ENCODE measurements at regions not wholly inside any gene's neighbourhood (a gene's known extent, or its start where the extent isn't known, plus 50 kb on each side); places are given as distances from the start of the nearest gene placed in this dataset.
"Not testable (repeated sequence)": the region's sequence is repeated elsewhere in the genome, so short reads cannot be mapped to it uniquely, and the experiment has no call there.

- not testable (repeated sequence) for DNase-seq
Observed at GRCh38 chr2:87592974-87593373, 154.9 kb upstream of the PLGLB2 start.

GRCh38 chr2:87593784-87594610 is 153.9 kb upstream of the PLGLB2 start:
- DNase-seq, result peak; percentile 28

GRCh38 chr2:87594611-87594992 is 153.3 kb upstream of the PLGLB2 start:
- DNase-seq, result not testable (repeated sequence)

GRCh38 chr2:87595017-87595416 is 152.9 kb upstream of the PLGLB2 start:
- not testable (repeated sequence) for DNase-seq

DNA sequence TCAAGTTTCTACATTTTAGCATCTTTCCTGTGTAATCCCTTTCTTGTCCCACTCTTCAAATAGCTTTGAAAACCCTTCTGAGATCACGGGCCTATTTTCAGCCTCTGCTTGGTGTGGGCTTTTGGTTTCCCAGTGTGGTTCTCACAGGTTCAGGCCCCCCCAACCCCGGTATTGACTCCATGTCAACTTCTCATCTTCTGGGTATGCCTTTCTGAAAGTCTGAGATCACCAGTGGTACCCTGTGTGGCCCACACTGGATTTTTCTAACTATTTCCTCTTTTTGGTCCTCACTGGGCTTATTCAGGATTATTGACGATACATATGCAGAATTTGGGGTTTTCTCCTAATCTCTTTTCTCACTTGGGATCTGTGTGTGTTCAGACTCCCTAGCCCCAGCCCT is 146.9 kb upstream of the PLGLB2 start:
- not testable (repeated sequence) for DNase-seq

DNA sequence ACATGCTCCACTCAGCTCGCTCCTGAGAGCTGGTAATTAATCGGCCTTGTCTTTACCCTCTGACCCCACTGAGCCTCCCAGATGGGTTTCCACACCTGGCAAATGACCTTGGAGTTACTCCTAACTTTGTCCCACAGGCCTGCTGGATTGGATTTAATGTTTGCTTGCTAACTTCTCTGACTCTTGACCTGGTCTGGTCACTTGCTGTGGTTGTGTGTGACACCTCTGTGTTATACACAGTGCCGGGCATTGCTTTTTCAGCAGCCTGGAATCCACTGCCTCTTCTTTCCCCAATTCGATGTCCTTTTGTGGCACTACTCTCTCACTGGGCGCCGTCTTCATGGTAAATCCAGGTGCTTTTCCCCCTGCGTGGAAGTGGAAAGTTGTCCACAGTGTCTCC is 145.8 kb upstream of the PLGLB2 start:
- not testable (repeated sequence) for DNase-seq

- not testable (repeated sequence) for DNase-seq
Observed at GRCh38 chr2:87602728-87603127, 145.2 kb upstream of the PLGLB2 start.

DNA sequence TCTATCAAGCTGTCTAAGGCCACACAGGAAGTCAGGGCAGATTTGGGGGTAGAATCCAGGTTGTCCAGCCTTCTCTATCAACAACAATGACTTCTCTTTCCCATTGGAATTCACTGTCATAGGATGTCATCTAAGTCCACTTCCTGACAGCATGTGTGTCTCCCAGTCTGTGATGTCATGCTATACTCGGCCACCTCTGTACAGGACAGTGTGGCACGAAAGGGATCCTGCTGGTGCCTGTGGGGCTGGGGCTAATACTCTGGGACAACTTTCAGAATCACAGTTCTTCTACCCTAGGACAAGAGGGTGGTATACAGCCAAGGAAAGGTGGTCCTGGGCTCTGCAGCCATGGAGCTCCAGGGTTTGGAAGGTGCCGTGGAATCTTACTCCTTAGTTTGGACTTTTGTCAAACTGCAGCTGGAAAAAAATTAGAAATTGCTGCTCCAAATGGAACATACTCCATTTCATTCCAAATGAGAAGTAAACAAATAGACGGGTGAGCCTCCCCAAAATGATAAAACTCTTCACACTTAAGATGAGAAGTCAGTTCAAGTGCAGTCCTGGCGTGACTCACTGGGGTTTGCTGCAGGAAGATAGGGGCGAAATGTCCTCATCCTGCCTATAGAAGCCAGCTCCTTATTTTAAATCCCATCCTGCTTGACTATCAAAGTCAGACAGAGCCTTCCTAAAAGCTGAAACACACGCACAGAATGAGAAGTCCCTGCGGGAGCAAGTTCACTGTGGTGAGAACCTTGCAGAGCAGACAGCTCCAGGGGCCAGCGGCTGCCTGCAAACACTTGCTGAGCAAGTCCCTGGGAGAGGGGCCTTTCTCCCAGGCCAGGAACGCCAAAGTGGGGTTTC is 144.2 kb upstream of the PLGLB2 start:
- peak; percentile 23 for DNase-seq

GRCh38 chr2:87604279-87604818 is 143.5 kb upstream of the PLGLB2 start:
- DNase-seq, result peak; percentile 11

DNA sequence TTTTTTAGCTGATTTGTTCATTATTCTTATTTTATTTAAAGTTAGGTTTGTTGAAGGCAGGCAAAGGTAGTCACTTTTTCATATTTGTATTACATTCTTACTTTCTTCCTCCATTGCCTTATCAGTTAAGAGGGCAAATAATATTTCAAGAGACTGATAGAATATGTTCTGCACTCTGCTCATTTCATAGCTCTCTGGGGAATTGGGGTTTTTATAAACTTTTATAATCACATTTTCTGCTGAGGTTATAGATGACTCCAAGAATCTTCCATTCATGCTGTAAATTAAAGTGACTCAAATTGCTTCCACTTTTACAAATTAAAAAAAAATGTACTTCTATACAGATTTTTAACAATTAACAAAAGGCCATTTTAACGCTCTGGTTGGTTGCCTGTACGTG is 142.9 kb upstream of the PLGLB2 start:
- DNase-seq, result peak; percentile 46

DNA sequence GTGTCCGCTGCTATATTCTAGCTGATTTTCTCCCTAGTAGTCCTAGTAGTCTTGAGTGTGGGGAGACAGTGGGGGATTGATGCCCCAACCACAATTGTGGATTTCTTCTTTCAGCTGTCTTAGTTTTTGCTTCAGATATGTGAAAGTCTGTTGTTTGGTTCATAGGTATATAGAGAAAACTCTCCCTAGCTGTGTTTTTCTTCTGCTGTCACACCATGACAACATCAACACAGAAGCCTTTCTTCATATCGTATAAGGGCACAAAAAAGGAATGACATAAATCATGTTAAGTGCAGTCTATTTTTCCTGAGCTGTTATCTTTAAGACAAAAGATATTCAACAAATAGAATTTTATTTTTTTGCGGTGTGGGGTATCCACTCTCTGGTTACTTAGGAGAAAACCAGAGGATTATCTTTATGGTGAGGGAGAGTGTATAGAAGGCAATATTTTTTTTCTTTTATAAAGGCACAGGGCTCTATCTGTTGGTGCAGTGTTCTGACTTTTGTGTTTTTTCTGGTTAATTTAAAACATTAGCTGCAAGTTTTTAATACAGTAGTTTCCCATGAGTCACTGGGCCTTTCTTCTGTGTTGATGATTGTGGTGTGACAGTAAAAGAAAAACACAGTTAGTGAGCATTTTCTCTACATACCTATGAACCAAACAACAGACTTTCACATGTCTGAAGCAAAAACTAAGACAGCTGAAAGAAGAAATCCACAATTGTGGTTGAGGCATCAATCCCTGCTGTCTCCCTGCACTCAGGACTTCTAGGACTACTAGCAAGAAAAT is 139.3 kb upstream of the PLGLB2 start:
- DNase-seq, result not testable (repeated sequence)

GRCh38 chr2:87610974-87611373 is 136.9 kb upstream of the PLGLB2 start:
- not testable (repeated sequence) for DNase-seq

DNA sequence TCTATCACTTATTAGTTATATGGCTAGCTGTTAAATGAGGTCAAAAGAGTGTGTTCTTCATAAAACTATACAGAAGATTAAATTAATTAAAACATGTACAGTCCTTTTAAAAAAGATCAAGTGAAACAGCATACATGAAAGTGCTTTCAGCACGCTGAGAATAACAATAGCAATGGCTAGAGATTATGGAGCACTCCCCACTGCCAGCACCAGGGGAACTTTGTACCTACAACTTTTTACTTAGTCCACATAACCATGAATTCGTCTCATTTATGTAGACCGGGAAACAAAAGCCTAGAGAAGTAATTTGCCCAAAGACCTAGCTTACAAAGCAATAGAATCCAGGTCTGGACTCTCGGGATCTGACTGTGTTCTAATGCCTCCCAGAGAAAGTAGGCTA is 136.5 kb upstream of the PLGLB2 start:
- DNase-seq, result not testable (repeated sequence)

- not testable (repeated sequence) for DNase-seq
Observed at GRCh38 chr2:87611956-87612355, 135.9 kb upstream of the PLGLB2 start.

DNA sequence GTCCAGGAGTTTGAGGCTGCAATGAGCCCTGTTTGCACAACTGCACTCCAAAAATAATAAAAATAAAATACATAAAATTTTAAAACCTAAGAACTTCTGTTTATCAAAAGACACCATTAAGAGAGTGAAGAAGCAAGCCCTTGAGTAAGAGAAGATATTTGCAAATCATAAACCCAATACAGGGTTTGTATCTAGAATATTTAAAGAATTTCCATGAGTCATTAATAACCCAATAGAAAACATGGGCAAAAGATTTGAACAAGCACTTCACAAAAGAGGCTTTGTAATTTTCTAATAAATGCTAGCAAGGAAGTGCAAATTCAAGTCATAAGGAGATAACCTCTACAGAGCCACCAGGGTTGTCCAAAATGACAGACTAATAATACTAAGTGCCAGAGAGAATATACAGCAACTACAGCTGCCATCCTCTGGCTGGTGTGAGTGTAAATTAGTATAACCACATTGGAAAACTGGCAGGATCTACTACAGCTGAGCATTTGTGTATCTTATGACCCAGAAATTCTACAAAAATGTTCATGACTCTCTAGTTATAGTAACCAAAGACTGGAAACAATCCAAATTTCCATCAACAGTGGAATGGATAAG is 133.0 kb upstream of the PLGLB2 start:
- not testable (repeated sequence) for DNase-seq

DNA sequence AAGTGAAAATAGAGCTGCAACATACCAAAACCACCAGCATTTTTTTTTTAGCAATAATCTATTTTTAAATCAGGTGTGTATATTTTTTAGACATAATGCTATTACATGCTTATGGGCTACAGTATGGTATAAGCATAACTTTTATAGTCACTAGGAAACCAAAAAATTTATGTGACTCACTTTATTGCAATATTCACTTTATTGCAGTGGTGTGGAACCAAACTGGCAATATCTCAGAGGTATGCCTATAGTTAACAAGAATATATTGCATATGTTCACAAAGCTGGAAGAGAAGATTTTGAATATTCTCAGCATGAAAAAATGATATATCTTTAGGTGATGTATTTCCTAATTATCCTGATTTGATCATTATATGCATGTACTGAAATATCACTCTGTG is 128.8 kb upstream of the PLGLB2 start:
- DNase-seq, result not testable (repeated sequence)

DNA sequence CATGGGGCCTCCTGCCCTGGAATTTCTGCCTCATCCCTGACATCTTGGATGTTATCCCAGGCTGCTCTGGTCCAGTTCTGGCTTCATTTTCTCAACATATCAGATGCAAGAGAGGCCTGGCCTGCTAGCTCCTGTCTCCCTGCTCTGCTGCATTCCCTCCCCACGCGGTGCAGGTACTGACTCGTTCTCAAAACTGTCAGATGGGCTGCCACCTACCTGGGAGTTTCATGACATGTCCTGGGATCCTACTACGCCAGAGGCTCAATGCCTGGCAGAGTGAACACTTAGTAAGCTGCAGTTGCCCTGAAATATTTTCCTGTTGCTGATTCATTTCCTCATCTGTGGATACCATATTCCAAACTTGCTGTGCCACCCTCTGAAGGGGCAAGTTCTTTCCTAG is 126.7 kb upstream of the PLGLB2 start:
- not testable (repeated sequence) for DNase-seq

DNA sequence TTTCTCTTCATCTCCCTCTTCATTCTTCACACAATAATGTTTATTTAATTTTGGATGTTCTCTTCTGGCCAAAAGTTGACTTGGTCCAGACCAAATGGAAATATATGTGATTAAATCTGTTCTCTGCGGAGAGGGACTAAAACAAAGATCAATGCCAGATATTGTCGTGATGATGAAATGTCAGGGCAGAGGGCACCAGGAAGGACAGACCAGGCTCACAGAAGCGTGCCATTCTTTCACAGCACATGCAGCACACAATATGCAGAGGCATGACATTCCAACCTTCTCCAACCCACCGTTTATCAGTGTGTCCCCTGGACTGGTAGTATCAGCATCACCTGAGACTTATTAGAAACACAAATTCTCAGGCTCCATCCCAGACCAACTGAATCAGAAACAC is 125.2 kb upstream of the PLGLB2 start:
- not testable (repeated sequence) for DNase-seq

DNA sequence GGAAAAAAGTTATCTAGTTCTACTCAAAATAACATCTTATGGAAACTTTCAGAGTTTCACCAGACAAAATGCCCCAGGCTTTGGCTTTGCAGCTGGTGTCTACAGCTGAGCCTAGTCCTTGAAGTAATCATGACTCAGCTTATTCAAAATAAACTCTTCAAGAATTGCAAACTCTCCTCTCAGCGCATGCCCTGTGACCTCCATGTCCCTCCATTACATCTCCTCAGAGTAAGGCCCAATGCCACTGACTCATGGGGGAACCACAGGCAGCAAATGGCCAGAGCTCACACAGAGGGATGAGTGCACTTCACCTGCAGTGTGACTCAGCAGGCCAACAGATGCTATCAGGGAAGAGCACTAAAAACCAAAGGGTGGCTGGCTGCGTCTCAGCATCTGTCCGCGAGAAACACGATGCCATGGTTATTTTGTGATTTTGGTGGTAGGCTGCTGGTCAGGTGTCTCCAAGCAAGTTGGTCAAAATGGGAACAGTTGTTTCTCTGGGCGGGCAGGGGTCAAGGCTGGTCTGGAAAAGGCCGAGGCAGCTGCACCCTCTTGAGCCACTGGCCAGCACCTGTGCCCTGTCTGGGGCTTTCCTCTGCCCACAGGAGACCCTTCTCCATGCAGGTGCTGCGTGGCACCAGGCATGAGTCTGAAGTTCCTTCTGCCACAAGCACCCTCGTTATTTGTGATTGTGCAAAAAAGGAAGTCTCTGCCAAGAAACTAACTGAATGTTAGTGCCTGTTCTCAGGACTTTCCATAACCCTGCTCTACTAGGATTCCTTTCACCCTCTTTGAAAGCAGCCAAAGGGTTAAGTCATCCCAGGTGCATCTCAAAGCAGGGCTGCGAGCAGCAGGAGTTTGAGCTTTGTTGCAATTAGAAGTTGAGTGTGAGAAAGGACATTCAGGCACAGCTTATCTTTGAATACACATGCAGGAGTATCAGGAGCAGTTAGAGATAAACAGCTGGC is 118.1 kb upstream of the PLGLB2 start:
- peak; percentile 80 for DNase-seq

DNA sequence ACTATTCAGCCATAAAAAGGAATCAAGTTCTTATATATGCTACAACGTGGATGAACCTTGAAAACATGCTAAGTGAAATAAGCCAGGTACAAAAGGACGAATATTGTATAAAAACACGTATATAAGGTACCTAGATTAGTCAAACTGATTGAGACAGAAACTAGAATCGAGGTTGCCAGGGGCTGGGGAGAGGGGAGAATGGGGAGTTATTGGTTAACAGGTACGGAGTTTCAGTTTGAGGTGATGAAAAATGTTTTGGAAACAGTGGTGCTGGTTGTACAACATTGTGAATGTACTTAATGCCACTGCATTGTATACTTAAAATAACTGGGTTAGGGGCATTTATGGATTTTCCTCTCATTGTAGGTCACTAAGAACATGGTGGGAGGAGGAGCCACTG is 117.0 kb upstream of the PLGLB2 start:
- DNase-seq, result not testable (repeated sequence)

DNA sequence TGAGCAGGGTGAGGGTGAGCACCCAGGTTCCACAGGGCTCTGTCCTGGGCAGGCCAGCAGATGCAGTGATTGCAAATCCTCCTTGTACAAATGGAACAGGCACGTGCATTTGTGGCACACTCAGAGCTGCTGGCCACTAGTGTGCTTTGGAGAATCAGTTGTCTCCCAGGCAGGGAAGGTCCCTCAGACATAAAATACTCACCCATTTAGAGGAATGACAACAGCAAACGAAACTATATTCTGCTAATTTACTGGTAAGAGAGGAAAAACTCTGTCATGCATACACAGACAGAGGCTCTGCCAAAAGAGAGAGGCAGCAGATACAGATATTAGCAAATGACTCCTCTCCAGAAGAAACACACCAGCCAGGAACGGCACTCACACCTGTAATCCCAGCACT is 116.5 kb upstream of the PLGLB2 start:
- DNase-seq, result not testable (repeated sequence)

Measured in fibroblast of skin of right quadriceps (primary cell).